ENCODE measurements at regions not wholly inside any gene's neighbourhood (a gene's known extent, or its start where the extent isn't known, plus 50 kb on each side); places are given as distances from the start of the nearest gene placed in this dataset.

- no peak for TF ChIP-seq CTCF (conservative IDR thresholded peaks at IDR 0.05; ENCODE audit: low read depth in 2 of 2)
- no peak for TF ChIP-seq CREB1 (CRISPR knock-in tag; IDR thresholded peaks at IDR 0.05; ENCODE audit: low read depth)
- no peak for TF ChIP-seq POLR2AphosphoS5 (IDR thresholded peaks at IDR 0.05; ENCODE audit: low read depth)
These were observed 311.0 kb upstream of the CXADR start for GRCh38 chr21:17201741-17202260.

Data from GM23338 (cell line).